Stimulated activated CD4-positive, alpha-beta T cell treated with anti-CD3 and anti-CD28 coated beads, Interleukin-12 subunit alpha, Interleukin-12 subunit beta, amount 100 ng/mL, for 4 hours (primary cell): ENCODE measurements at regions not wholly inside any gene's neighbourhood (a gene's known extent, or its start where the extent isn't known, plus 50 kb on each side); places are given as distances from the start of the nearest gene placed in this dataset.

Experiments used
- DNase-seq: peaks from one replicate; pipeline ENCODE4 v3.0.0-alpha.2; 2020

GRCh38 chr10:110376021-110376766 lies 71.5 kb upstream of the SMNDC1 start:
- DNase-seq = no peak

GRCh38 chr10:110376767-110377160 lies 72.0 kb upstream of the SMNDC1 start:
- DNase-seq = no peak

DNA sequence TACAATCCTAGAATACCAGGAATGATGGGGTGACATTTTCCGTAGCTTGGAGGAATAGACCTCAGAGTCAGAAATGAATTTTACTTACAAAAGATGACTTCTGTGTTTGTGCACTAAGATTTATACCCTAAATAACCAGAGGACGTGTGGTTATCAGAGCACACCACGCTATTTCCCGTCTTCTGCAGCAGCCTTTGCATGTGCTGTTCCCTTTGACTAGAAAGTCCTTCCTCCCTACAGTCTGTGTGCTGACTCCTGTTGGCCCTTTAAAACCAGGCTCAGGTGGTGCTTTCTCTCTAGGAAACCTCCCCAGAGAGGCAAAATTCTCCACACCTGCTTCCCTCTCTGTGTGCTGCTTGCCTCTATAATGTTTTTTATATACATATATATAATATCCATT lies 73.3 kb upstream of the SMNDC1 start:
- no peak for DNase-seq

GRCh38 chr10:110378533-110379108 lies 73.9 kb upstream of the SMNDC1 start:
- no peak for DNase-seq

DNA sequence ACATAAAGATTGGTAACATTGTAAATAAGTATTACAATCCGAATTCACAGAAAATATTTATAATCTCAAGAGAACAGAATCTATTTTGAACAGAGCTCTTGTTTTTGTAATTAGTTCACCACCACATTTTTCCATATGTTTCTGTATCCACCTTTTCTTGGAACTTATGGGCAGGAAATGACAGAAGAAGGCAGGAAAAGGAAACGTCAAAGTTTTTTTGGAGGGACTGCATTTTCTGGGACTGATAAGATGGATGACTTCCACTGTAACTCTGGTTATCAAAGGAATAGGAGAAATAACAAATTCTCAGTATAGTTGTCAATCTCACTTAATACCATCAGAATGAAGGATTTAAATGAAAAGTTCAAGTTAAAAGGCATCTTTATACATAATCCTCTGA lies 75.1 kb upstream of the SMNDC1 start:
- no peak for DNase-seq

GRCh38 chr10:110380293-110380692 lies 75.6 kb upstream of the SMNDC1 start:
- DNase-seq = no peak

DNA sequence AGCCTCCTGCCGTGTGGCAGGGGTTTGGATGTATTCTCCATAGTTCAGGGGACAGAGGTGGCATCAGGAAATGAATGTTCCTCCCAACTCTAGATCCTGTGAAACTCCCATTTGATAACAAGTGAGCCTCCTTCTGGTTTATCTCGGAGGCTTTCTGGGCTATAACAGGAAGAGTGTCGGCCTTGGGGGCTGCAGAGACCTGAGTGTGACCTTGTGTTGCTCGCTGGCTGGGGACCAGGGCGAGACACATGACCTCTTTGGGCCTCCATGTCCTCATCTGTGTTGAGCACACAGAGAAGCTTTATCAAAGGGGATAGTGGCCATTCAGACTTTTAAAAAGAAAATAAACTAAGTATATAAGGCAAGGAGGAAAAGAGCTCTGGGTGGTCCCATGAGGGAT lies 78.0 kb upstream of the SMNDC1 start:
- DNase-seq = no peak

- no peak for DNase-seq
These were observed 82.9 kb upstream of the SMNDC1 start for GRCh38 chr10:110387617-110387982.

DNA sequence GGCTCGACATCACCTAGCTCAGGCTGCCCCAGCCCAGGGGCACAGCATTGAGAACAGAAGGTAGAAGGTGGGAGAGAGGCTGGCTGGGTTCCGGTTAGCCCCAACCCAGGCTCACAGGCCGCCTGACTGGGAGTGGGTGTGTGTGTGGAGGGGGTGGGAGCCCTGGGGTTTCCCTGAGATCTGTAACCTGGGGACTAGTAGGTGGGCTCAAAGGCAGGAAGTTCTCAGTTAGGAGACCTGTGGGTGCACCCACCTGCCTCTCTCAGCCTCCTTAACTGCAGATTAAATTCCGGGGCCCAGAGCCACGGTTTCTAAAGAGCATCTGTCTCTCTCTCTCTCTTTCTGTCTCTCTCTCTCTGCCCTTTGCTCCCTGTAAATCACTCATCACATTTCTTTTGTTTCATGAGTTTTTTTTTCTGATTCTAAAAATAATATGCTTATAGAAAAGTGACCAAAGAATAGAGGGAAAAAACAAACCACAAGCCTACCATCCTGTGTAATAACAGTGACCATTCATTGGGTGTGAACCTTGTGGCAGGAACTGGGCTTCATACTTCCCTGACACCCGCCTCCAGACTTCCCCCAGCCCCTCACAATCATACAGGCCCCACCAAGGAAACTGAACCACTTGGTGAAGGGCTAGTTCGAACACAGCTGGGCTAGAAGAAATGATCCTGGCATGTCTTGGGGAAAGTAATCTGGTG lies 83.4 kb upstream of the SMNDC1 start:
- DNase-seq = peak; percentile 40

DNA sequence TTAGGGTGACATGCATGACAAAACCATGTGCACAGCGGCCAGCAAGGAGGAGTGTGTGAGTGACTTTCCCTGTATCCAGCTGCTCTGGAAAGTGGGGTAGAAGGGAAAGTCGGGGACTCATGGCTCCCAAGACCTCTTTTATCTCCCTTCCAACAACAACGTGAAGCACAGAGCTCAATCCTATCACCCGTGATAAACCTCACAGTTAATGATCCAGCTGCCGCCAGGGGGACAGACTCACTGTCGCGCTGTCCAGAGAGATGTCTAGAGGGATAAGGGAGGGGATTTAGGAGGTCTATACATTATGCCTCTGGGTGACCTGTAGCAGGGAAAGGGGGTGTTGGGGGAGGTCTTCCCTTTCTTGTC lies 84.0 kb upstream of the SMNDC1 start:
- no peak for DNase-seq

- no peak for DNase-seq
These were observed 84.5 kb upstream of the SMNDC1 start for GRCh38 chr10:110389255-110389654.

- no peak for DNase-seq
These were observed 86.8 kb upstream of the SMNDC1 start for GRCh38 chr10:110391541-110391940.

GRCh38 chr10:110392121-110392520 lies 87.4 kb upstream of the SMNDC1 start:
- DNase-seq = no peak

GRCh38 chr10:110392868-110393740 lies 88.4 kb upstream of the SMNDC1 start:
- DNase-seq = no peak

DNA sequence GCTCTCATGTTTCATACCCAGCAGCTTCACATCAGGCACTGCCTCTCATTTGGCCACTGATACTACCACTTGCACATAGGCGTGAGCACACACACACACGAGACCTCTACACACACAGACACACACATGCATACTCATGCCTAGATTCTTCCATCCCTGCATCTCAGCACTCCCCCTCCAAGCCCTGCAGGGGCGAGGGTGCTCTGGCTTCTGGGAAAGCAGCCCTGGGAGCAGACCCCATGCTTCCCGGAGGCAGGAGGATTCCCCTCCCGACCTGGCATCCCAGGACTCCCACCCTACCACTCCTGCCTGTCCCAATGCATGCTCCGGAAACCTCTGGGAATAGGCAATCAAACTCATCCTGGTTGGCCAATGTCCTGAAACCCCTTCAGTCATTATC lies 89.1 kb upstream of the SMNDC1 start:
- DNase-seq = no peak

DNA sequence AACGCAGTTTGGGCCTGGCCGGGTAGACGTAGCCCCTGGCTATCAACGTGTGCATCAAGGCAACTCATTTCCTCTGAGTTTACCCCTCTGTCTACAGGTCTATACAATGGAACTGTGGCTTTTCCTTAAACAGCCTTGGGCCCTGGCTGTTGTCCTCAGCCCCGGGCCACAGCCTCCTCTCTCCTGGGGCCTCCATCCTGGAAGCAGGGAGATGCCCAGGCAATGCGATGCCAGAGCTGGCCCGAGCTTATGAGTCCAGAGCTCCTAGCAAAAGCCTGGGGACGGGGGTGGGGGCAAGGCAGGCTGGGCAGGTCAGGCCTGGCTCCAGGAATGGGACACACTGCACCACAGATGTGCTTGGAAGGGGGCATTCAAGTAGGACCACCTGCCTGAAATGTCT lies 89.6 kb upstream of the SMNDC1 start:
- no peak for DNase-seq

DNA sequence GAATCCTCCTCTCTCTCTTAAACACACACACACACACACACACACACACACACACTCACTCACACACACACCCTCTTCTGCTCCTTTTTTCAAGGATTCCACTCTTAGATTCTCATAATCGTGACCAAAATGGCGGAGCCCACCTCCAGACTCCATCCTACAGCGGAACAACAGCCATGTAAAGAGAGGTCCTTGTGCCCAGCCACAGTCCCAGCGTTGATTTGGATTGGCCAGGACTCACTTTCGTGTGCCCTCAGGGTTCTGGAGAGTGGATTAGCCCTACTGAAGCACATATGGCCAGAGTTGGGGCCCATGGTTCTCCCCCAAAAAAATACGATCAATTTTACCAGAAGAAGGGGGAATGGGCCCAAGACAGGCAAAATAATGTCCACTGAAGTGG lies 90.2 kb upstream of the SMNDC1 start:
- DNase-seq = no peak

GRCh38 chr10:110395350-110396283 lies 90.9 kb upstream of the SMNDC1 start:
- DNase-seq = no peak

DNA sequence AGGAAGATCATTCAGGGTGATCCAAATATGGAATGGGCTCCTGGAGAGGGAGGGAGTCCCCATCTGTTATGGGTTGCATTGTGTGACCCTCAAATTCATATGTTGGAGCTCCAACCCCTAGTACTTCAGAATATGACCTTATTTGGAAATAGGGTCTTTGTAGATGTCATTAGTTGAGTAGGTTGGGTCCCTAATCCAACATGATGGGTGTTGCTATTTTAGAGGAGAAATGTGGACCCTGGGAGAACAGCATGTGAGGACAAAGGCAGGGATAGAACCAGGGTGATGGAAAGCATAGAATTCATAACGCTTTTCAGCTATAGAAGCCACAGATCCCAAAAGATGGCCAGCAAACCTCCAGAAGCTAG lies 91.5 kb upstream of the SMNDC1 start:
- DNase-seq = no peak

DNA sequence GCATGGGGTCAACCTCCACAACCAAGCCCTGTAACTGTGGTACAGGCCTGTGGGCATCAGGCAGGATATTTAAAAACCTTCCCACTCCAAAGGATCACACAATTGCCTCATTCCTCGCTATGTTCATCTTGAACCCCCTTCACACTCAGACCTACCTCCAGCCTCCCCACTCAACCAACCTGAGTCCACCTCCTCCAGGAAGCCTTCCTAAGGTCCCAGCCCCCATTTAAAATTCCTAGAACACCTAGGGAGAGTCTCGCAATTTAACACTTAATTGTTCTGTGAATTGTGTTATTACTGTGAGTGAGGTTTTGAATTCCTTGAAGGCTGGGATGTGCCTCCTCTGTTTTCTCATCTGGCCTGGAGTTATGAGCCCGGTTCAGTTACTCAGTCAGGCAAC lies 93.1 kb upstream of the SMNDC1 start:
- DNase-seq = no peak

DNA sequence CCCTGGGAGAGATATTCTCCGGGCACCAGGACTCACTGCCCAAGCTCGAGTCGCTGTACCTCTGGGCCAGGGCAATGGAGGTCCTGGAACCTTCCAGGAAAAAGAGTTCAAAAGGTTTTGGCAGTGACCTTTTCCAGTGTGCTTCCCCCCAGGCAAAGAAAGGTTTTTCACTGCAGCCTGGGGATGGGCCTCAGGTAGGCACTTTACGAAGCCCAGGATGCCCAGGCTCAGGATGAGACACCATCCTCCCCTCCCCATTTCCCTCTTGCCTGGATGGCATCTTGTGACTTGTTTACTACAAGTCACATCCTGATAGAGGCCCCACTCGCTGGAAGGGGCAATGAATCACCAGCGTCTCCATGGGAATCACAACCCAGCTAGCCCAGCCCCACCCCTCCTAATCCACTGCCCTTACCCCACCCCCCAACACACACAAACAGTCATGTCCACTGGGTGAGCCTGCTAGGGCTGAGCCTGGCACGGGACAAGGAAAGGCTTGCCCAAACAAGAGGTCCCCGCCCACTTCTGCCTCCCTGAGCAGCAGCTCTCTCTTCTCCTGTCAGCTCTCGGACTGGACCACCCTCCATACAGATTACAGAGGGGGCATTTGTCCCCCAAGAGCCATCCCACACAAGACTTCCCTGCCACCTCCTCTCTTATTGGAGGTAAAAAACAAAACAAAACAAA lies 93.8 kb upstream of the SMNDC1 start:
- DNase-seq = no peak
